IMR-90 (cell line): ENCODE measurements at regions not wholly inside any gene's neighbourhood (a gene's known extent, or its start where the extent isn't known, plus 50 kb on each side); places are given as distances from the start of the nearest gene placed in this dataset.

ENCODE experiments used
- ATAC-seq: fragments of 200-7000 bp; cut with Tn5 transposase; 2 replicates; pipeline ENCODE4 v1.9.1; 2020; ENCODE audit warnings: low read depth, mild to moderate bottlenecking, moderate library complexity
- BruUV-seq: library from RNA; stranded (reverse); fragments of 400-500 nt; replicated peaks from 2 replicates; lab custom pipeline; 2021; lab: Mats Ljungman, UMichigan
- CTCF ChIA-PET: fragments of 300-600 bp; formaldehyde crosslinking; extraction: SDS; loops from one replicate; lab custom pipeline; 2021; ENCODE audit warnings: antibody characterized with exemption; lab: Yijun Ruan, JAX
- POLR2A ChIA-PET: fragments of 300-600 bp; sonication (Branson Sonifier 250); formaldehyde crosslinking; loops from one replicate; lab custom pipeline; 2022; ENCODE audit warnings: antibody characterized with exemption; ENCODE audit not compliant: unreplicated experiment; lab: Charles Lee
- DNase-seq: peaks from one replicate; pipeline ENCODE4 v3.0.0; 2013
- H2AFZ ChIP-seq: replicated peaks from 2 replicates; pipeline ENCODE3; 2013; ENCODE audit warnings: low read length, mild to moderate bottlenecking; ENCODE audit not compliant: poor library complexity
- H2AK5ac ChIP-seq: 2 replicates; pipeline ENCODE4 v1.6.1; 2013; ENCODE audit warnings: low read depth, low read length, inconsistent platforms
- H2AK9ac ChIP-seq: replicated peaks from 2 replicates; pipeline ENCODE3; 2013; ENCODE audit warnings: mild to moderate bottlenecking, low read depth, low read length, moderate library complexity; ENCODE audit not compliant: poor library complexity
- H2BK120ac ChIP-seq: 2 replicates; pipeline ENCODE4 v1.6.1; 2013; ENCODE audit warnings: low read depth, low read length, inconsistent platforms
- H2BK15ac ChIP-seq: 3 replicates; pipeline ENCODE4 v1.6.1; 2013; ENCODE audit warnings: low read depth, low read length, inconsistent platforms
- H2BK20ac ChIP-seq: 2 replicates; pipeline ENCODE4 v1.6.1; 2013; ENCODE audit warnings: low read depth, mild to moderate bottlenecking, inconsistent platforms, low read length, moderate library complexity
- H2BK5ac ChIP-seq: 2 replicates; pipeline ENCODE4 v1.6.1; 2013; ENCODE audit warnings: mild to moderate bottlenecking, low read depth, low read length, inconsistent platforms; ENCODE audit not compliant: poor library complexity, severe bottlenecking
- H3K14ac ChIP-seq: replicated peaks from 2 replicates; pipeline ENCODE4 v1.6.1; 2013; ENCODE audit warnings: low read depth, low read length, inconsistent platforms
- H3K18ac ChIP-seq: 2 replicates; pipeline ENCODE4 v1.6.1; 2013; ENCODE audit warnings: low read depth, low read length, control low read depth
- H3K23ac ChIP-seq: 2 replicates; pipeline ENCODE4 v1.6.1; 2013; ENCODE audit warnings: low read depth, low read length, inconsistent platforms
- H3K27ac ChIP-seq: 2 replicates; pipeline ENCODE4 v1.5.1; 2013; ENCODE audit warnings: mild to moderate bottlenecking, control low read depth, low read length; ENCODE audit not compliant: insufficient read depth
- H3K27me3 ChIP-seq: 2 replicates; pipeline ENCODE4 v1.6.1; 2013; ENCODE audit warnings: low read length; ENCODE audit not compliant: control insufficient read depth, insufficient read depth
- H3K36me3 ChIP-seq: 2 replicates; pipeline ENCODE4 v1.6.1; 2013; ENCODE audit warnings: low read length, mixed read lengths; ENCODE audit not compliant: control insufficient read depth, insufficient read depth
- H3K4ac ChIP-seq: 2 replicates; pipeline ENCODE4 v1.6.1; 2013; ENCODE audit warnings: low read depth, low read length, inconsistent platforms
- H3K4me1 ChIP-seq: 2 replicates; pipeline ENCODE4 v1.6.1; 2013; ENCODE audit warnings: low read length, mixed read lengths; ENCODE audit not compliant: control insufficient read depth, insufficient read depth
- H3K4me2 ChIP-seq: 2 replicates; pipeline ENCODE4 v1.6.1; 2013; ENCODE audit warnings: low read depth, mild to moderate bottlenecking, control low read depth, low read length, moderate library complexity
- H3K4me3 ChIP-seq: 2 replicates; pipeline ENCODE4 v1.5.1; 2013; ENCODE audit warnings: low read depth, mild to moderate bottlenecking, control low read depth, low read length, moderate library complexity; ENCODE audit not compliant: insufficient read depth
- H3K56ac ChIP-seq: 2 replicates; pipeline ENCODE4 v1.6.1; 2013; ENCODE audit warnings: low read length, inconsistent platforms; ENCODE audit not compliant: insufficient read depth; ENCODE audit errors: extremely low read depth
- H3K79me1 ChIP-seq, 2 experiments: 2 replicates each; pipeline ENCODE4 v1.6.1; 2013; ENCODE audit warnings: low read length in 2 of 2, inconsistent platforms in 1 of 2, low read depth in 1 of 2
- H3K9ac ChIP-seq: 2 replicates; pipeline ENCODE4 v1.6.1; 2013; ENCODE audit warnings: low read depth, low read length, control low read depth
- H3K9me1 ChIP-seq: 2 replicates; pipeline ENCODE4 v1.6.1; 2013; ENCODE audit warnings: low read length, inconsistent platforms; ENCODE audit not compliant: insufficient read depth
- H3K9me3 ChIP-seq: 2 replicates; pipeline ENCODE4 v1.6.1; 2013; ENCODE audit warnings: low read length; ENCODE audit not compliant: control insufficient read depth, insufficient read depth
- H4K20me1 ChIP-seq: 2 replicates; pipeline ENCODE4 v1.6.1; 2013; ENCODE audit warnings: low read length, inconsistent platforms; ENCODE audit not compliant: insufficient read depth
- H4K5ac ChIP-seq: 2 replicates; pipeline ENCODE4 v1.6.1; 2013; ENCODE audit warnings: mild to moderate bottlenecking, low read depth, low read length, control low read depth
- H4K8ac ChIP-seq, 2 experiments: 2 replicates each; pipeline ENCODE4 v1.6.1; 2013; ENCODE audit warnings: low read depth in 2 of 2, low read length in 2 of 2, control low read depth in 1 of 2, inconsistent platforms in 1 of 2
- H4K91ac ChIP-seq: 2 replicates; pipeline ENCODE4 v1.6.1; 2013; ENCODE audit warnings: low read depth, low read length, inconsistent platforms; ENCODE audit not compliant: insufficient read depth
- POLR2A ChIP-seq: IDR thresholded peaks from 2 replicates; pipeline ENCODE4 v1.6.1; 2012; ENCODE audit warnings: mild to moderate bottlenecking, low read depth, low read length
- RAD21 ChIP-seq: IDR thresholded peaks from 2 replicates; pipeline ENCODE4 v1.6.1; 2012; ENCODE audit warnings: low read length, improper control_type of control experiment
- WGBS, 2 experiments: methylation state at CpG; one replicate each; pipeline versions ENCODE4 v1.1.5 to v1.1.7; 2013; ENCODE audit warnings: missing lambda C conversion rate in 2 of 2; ENCODE audit not compliant: insufficient read length in 1 of 2; ENCODE audit errors: extremely low coverage in 2 of 2; 5-methylcytosine and 5-hydroxymethylcytosine counted together
- dilution Hi-C: fragments of 300-500 bp; cut with HindIII; formaldehyde crosslinking; loops from one replicate; pipeline ENCODE4 v1.14.3; 2018; ENCODE audit warnings: low sequenced_read_pairs; ENCODE audit not compliant: unreplicated experiment
- in situ Hi-C: fragments of 300-500 bp; cut with MboI; formaldehyde crosslinking; loops from 3 replicates; pipeline ENCODE4 v1.14.3; 2019; ENCODE audit warnings: low sequenced_read_pairs, inconsistent platforms, mixed read lengths
- intact Hi-C: fragments of 100-400 bp; cut with micrococcal nuclease; formaldehyde crosslinking; loops from 2 replicates; pipeline ENCODE4 v1.10.0; 2022
- TF ChIP-seq, protein P1 (sequence below): conservative IDR thresholded peaks from 2 replicates; pipeline ENCODE4 v1.5.1; 2012; ENCODE audit warnings: mild to moderate bottlenecking, low read depth, low read length, improper control_type of control experiment
- TF ChIP-seq, protein P2 (sequence below): fragments of 150-350 bp; IDR thresholded peaks from 2 replicates; pipeline ENCODE4 v1.6.1; 2017; ENCODE audit warnings: mild to moderate bottlenecking, antibody characterized with exemption, low read length, low read depth

DNA sequence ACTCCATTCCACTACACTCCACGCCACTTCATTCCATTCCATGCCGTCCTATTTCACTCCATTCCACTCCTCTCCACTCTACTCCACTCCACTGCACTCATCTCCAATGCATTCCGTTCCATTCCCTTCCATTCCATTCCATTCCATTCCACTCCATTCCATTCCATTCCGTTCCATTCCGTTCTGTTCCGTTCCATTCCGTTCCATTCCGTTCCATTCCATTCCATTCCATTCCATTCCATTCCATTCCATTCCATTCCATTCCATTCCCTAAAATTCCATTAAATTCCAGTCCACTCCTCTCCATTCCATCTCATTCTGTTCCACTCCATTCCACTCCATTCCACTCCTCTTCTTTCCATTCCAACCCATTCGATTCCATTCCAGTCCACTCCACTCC lies 1139.1 kb downstream of the TSPY10 start:
- H4K20me1 ChIP-seq = no peaks in the 10 kb centered on the region
- H2AFZ ChIP-seq = no peak overlapping the region
- no peaks in the 10 kb centered on the region for H3K27me3 ChIP-seq
- no peak overlapping the region for H3K23ac ChIP-seq
- no peak overlapping the region for H3K4me3 ChIP-seq
- H3K27ac ChIP-seq = no peak overlapping the region
- 100% methylated on average over 5 of the region's 9 CpGs; no CpG with 5 or more reads in 1 of the 2 experiments for WGBS, 2 experiments
- no TSS peak for BruUV-seq
- no peak for TF ChIP-seq POLR2A
- TF ChIP-seq, protein P1, sequence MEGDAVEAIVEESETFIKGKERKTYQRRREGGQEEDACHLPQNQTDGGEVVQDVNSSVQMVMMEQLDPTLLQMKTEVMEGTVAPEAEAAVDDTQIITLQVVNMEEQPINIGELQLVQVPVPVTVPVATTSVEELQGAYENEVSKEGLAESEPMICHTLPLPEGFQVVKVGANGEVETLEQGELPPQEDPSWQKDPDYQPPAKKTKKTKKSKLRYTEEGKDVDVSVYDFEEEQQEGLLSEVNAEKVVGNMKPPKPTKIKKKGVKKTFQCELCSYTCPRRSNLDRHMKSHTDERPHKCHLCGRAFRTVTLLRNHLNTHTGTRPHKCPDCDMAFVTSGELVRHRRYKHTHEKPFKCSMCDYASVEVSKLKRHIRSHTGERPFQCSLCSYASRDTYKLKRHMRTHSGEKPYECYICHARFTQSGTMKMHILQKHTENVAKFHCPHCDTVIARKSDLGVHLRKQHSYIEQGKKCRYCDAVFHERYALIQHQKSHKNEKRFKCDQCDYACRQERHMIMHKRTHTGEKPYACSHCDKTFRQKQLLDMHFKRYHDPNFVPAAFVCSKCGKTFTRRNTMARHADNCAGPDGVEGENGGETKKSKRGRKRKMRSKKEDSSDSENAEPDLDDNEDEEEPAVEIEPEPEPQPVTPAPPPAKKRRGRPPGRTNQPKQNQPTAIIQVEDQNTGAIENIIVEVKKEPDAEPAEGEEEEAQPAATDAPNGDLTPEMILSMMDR = no peak
- TF ChIP-seq RAD21 = no peak
- TF ChIP-seq, protein P2, sequence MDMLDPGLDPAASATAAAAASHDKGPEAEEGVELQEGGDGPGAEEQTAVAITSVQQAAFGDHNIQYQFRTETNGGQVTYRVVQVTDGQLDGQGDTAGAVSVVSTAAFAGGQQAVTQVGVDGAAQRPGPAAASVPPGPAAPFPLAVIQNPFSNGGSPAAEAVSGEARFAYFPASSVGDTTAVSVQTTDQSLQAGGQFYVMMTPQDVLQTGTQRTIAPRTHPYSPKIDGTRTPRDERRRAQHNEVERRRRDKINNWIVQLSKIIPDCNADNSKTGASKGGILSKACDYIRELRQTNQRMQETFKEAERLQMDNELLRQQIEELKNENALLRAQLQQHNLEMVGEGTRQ = no peak
- H3K4me1 ChIP-seq = no peaks in the 10 kb centered on the region
- peak overlapping the region; percentile 0 for H2BK5ac ChIP-seq
- H2AK9ac ChIP-seq = no peak overlapping the region
- no peaks in the 10 kb centered on the region for H3K79me1 ChIP-seq
- H3K9me3 ChIP-seq = no peaks in the 10 kb centered on the region
- no peak overlapping the region for H2BK20ac ChIP-seq
- in situ Hi-C loops (no loop called here), dilution Hi-C loops (no loop called here), intact Hi-C loops (no loop called here)
- H3K9me1 ChIP-seq = no peaks in the 10 kb centered on the region
- no peak for ATAC-seq
- POLR2A ChIA-PET = no interaction called here
- H2BK15ac ChIP-seq = no peak overlapping the region
- H4K91ac ChIP-seq = no peak overlapping the region
- no peak overlapping the region for H3K9ac ChIP-seq
- no peaks in the 10 kb centered on the region for H3K36me3 ChIP-seq
- H3K56ac ChIP-seq = no peak overlapping the region
- CTCF ChIA-PET = no interaction called here
- H3K18ac ChIP-seq = no peak overlapping the region
- H4K5ac ChIP-seq = no peak overlapping the region
- no peak overlapping the region for H4K8ac ChIP-seq
- no peak overlapping the region for H2AK5ac ChIP-seq
- no peak overlapping the region for H3K4me2 ChIP-seq
- DNase-seq = peak; percentile 7
- H3K14ac ChIP-seq = no peak overlapping the region
- H3K4ac ChIP-seq = no peak overlapping the region
- H2BK120ac ChIP-seq = no peak overlapping the region
